HCT116 (cell line): ENCODE measurements at regions not wholly inside any gene's neighbourhood (a gene's known extent, or its start where the extent isn't known, plus 50 kb on each side); places are given as distances from the start of the nearest gene placed in this dataset.

Experiments
- ATAC-seq: fragments of 200-7000 bp; cut with Tn5 transposase; 2 replicates; pipeline ENCODE4 v1.9.1; 2020; ENCODE audit warnings: mild to moderate bottlenecking, moderate library complexity
- BruUV-seq: library from RNA; stranded (reverse); fragments of 400-500 nt; replicated peaks from 2 replicates; lab custom pipeline; 2021; lab: Mats Ljungman, UMichigan
- CTCF ChIA-PET: fragments of 300-600 bp; sonication (Branson Sonifier 250); formaldehyde crosslinking; loops from one replicate; lab custom pipeline; 2021; ENCODE audit warnings: antibody characterized with exemption; lab: Charles Lee
- POLR2A ChIA-PET: fragments of 300-600, 350-600 bp; sonication (Branson Sonifier 250); formaldehyde crosslinking; loops from one replicate; lab custom pipeline; 2021; ENCODE audit warnings: antibody characterized with exemption; lab: Charles Lee
- RAD21 ChIA-PET, 2 experiments: fragments of 300-600 bp; sonication (Branson Sonifier 250); formaldehyde crosslinking; loops; one replicate each; lab custom pipeline; 2023; ENCODE audit warnings: low total read pairs in 2 of 2; ENCODE audit not compliant: uncharacterized antibody in 2 of 2, unreplicated experiment in 2 of 2, low non-redundant PET in 1 of 2; lab: Charles Lee
- DNase-seq: peaks from one replicate; pipeline ENCODE4 v3.0.0-alpha.2; 2010; ENCODE audit warnings: low read depth, low spot score
- H2AFZ ChIP-seq: fragments of 200-600 bp; shearing (Covaris generic), sonication (generic); 2 replicates; pipeline ENCODE4 v1.6.1; 2017; ENCODE audit warnings: low read depth, mixed run types, mixed read lengths, antibody characterized with exemption, low read length; ENCODE audit not compliant: poor library complexity, severe bottlenecking
- H3K27ac ChIP-seq: 2 replicates; pipeline ENCODE4 v1.5.1; 2012; ENCODE audit warnings: low read depth, low read length
- H3K27me3 ChIP-seq: fragments of 200-600 bp; sonication (generic); 2 replicates; pipeline ENCODE4 v1.6.1; 2016; ENCODE audit warnings: mixed run types, low read length, mixed read lengths; ENCODE audit not compliant: insufficient read depth
- H3K36me3 ChIP-seq, 2 experiments: fragments of 200-500 bp in 1 of 2; fragments of 200-600 bp in 1 of 2; sonication (Bioruptor generic) in 1 of 2; sonication (generic) in 1 of 2; 2 replicates each; pipeline versions ENCODE4 v1.5.1 to v1.6.1; 2014 to 2016; ENCODE audit warnings: low read length in 2 of 2, inconsistent platforms in 1 of 2, mixed read lengths in 1 of 2, mixed run types in 1 of 2; ENCODE audit not compliant: insufficient read depth in 2 of 2, control insufficient read depth in 1 of 2
- H3K4me1 ChIP-seq, 2 experiments: fragments of 200-600 bp in 1 of 2; sonication (generic) in 1 of 2; 2 replicates each; pipeline versions ENCODE4 v1.5.1 to v1.6.1; 2012 to 2017; ENCODE audit warnings: low read length in 2 of 2, inconsistent platforms in 1 of 2, mild to moderate bottlenecking in 1 of 2, mixed read lengths in 1 of 2, mixed run types in 1 of 2, moderate library complexity in 1 of 2; ENCODE audit not compliant: insufficient read depth in 2 of 2, control insufficient read depth in 1 of 2
- H3K4me2 ChIP-seq: fragments of 200-600 bp; sonication (generic); 2 replicates; pipeline ENCODE4 v1.6.1; 2017; ENCODE audit warnings: mixed run types, low read length, mixed read lengths
- H3K4me3 ChIP-seq, 2 experiments: fragments of 200-600 bp in 1 of 2; sonication (generic) in 1 of 2; replicated peaks in 1 of 2; 2 replicates each; pipeline ENCODE4 v1.5.1; 2011 to 2016; ENCODE audit warnings: low read length in 2 of 2, control low read depth in 1 of 2, low read depth in 1 of 2, mild to moderate bottlenecking in 1 of 2, mixed read lengths in 1 of 2, mixed run types in 1 of 2
- H3K79me2 ChIP-seq: fragments of 200-600 bp; sonication (generic); 2 replicates; pipeline ENCODE4 v1.6.1; 2017; ENCODE audit warnings: mild to moderate bottlenecking, mixed run types, low read length, moderate library complexity, mixed read lengths; ENCODE audit not compliant: insufficient read depth
- H3K9ac ChIP-seq: fragments of 200-600 bp; sonication (generic); 2 replicates; pipeline ENCODE4 v1.6.1; 2016; ENCODE audit warnings: low read length, mixed read lengths
- H3K9me2 ChIP-seq: fragments of 200-600 bp; sonication (generic), shearing (Covaris generic); 2 replicates; pipeline ENCODE4 v1.6.1; 2017; ENCODE audit warnings: mixed run types, mild to moderate bottlenecking, moderate library complexity; ENCODE audit not compliant: insufficient read depth
- H3K9me3 ChIP-seq, 2 experiments: fragments of 200-500 bp in 1 of 2; fragments of 200-600 bp in 1 of 2; sonication (Bioruptor generic) in 1 of 2; sonication (generic) in 1 of 2; 2 replicates each; pipeline ENCODE4 v1.6.1; 2014 to 2017; ENCODE audit warnings: low read length in 2 of 2, mixed read lengths in 2 of 2, inconsistent platforms in 1 of 2, low read depth in 1 of 2, mild to moderate bottlenecking in 1 of 2, mixed run types in 1 of 2, moderate library complexity in 1 of 2; ENCODE audit not compliant: control insufficient read depth in 1 of 2, insufficient read depth in 1 of 2
- H4K20me1 ChIP-seq: fragments of 200-600 bp; sonication (generic), shearing (Covaris generic); 2 replicates; pipeline ENCODE4 v1.6.1; 2017; ENCODE audit warnings: mixed run types, mild to moderate bottlenecking, moderate library complexity; ENCODE audit not compliant: insufficient read depth
- CBX3 ChIP-seq: IDR thresholded peaks from 2 replicates; pipeline ENCODE4 v1.6.1; 2012; ENCODE audit warnings: low read depth
- CEBPB ChIP-seq: IDR thresholded peaks from 2 replicates; pipeline ENCODE4 v1.6.1; 2012; ENCODE audit warnings: low read depth
- EGR1 ChIP-seq: IDR thresholded peaks from 2 replicates; pipeline ENCODE4 v1.6.1; 2012; ENCODE audit warnings: low read depth
- ELF1 ChIP-seq: IDR thresholded peaks from 2 replicates; pipeline ENCODE4 v1.6.1; 2012; ENCODE audit warnings: low read depth, borderline replicate concordance
- EZH2 ChIP-seq: fragments of 200-600 bp; sonication (generic); IDR thresholded peaks from 2 replicates; pipeline ENCODE4 v1.6.1; 2017; ENCODE audit warnings: antibody characterized with exemption, mixed run types
- EZH2phosphoT487 ChIP-seq: fragments of 200-600 bp; IDR thresholded peaks from 2 replicates; pipeline ENCODE4 v1.6.1; 2018; ENCODE audit warnings: antibody characterized with exemption, borderline replicate concordance
- FOSL1 ChIP-seq: IDR thresholded peaks from 2 replicates; pipeline ENCODE4 v1.6.1; 2012; ENCODE audit warnings: low read depth
- POLR2A ChIP-seq: IDR thresholded peaks from 2 replicates; pipeline ENCODE4 v1.7.0; 2011; ENCODE audit warnings: borderline replicate concordance; ENCODE audit not compliant: insufficient read depth, insufficient read length; ENCODE audit errors: extremely low read depth
- RAD21 ChIP-seq: IDR thresholded peaks from 2 replicates; pipeline ENCODE4 v1.6.1; 2012; ENCODE audit warnings: low read depth, mild to moderate bottlenecking
- SIN3A ChIP-seq: IDR thresholded peaks from 2 replicates; pipeline ENCODE4 v1.6.1; 2012; ENCODE audit warnings: low read depth
- SP1 ChIP-seq: IDR thresholded peaks from 2 replicates; pipeline ENCODE4 v1.6.1; 2012; ENCODE audit warnings: low read depth
- SRF ChIP-seq: IDR thresholded peaks from 2 replicates; pipeline ENCODE4 v1.6.1; 2012; ENCODE audit warnings: low read depth
- TCF7L2 ChIP-seq: IDR thresholded peaks from 2 replicates; pipeline ENCODE4 v1.7.0; 2011; ENCODE audit warnings: borderline replicate concordance, inconsistent platforms; ENCODE audit not compliant: insufficient read depth, insufficient read length; ENCODE audit errors: extremely low read depth
- YY1 ChIP-seq: IDR thresholded peaks from 2 replicates; pipeline ENCODE4 v1.6.1; 2011; ENCODE audit warnings: low read length, low read depth, moderate library complexity, mild to moderate bottlenecking; ENCODE audit not compliant: insufficient replicate concordance; ENCODE audit errors: extremely low read depth
- ZFX ChIP-seq: fragments of 450-650 bp; IDR thresholded peaks from 2 replicates; pipeline ENCODE4 v1.6.1; 2017
- intact Hi-C: fragments of 100-400 bp; cut with micrococcal nuclease; formaldehyde crosslinking; loops from 2 replicates; pipeline ENCODE4 v1.10.0; 2022
- TF ChIP-seq, protein P1 (sequence below): IDR thresholded peaks from 2 replicates; pipeline ENCODE4 v1.6.1; 2012
- TF ChIP-seq, protein P2 (sequence below): IDR thresholded peaks from 2 replicates; pipeline ENCODE4 v1.6.1; 2012; ENCODE audit warnings: low read depth
- TF ChIP-seq, protein P3 (sequence below), 3 experiments: fragments of 200-600 bp in 1 of 3; sonication (generic) in 1 of 3; IDR thresholded peaks in 2 of 3; conservative IDR thresholded peaks in 1 of 3; 2 replicates each; pipeline ENCODE4 v1.5.1; 2012 to 2017; ENCODE audit warnings: low read depth in 2 of 3, low read length in 2 of 3, antibody characterized with exemption in 1 of 3, borderline replicate concordance in 1 of 3, control low read depth in 1 of 3, mild to moderate bottlenecking in 1 of 3, mixed read lengths in 1 of 3, mixed run types in 1 of 3, moderate library complexity in 1 of 3; ENCODE audit not compliant: insufficient read depth in 1 of 3

DNA sequence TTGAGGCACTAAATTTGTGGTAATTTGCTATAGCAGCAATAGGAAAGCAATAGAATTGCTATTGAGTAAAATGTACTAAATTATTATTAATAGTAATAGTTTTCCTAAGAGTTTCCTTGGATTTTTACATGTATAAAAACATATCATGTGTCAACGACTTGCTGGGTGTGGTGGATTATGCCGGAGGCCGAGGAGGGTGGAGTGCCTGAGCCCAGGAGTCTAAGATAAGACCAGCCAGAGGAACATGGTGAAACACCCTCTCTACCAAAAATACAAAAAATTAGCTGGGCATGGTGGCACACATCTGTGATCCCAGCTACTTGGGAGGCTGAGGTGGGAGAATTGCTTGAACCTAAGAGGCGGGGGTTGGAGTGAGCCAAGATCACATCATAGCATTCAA is 749.9 kb downstream of the TBL1XR1 start:
- intact Hi-C loops, result no loop called here
- POLR2A ChIA-PET, result no interaction called here

DNA sequence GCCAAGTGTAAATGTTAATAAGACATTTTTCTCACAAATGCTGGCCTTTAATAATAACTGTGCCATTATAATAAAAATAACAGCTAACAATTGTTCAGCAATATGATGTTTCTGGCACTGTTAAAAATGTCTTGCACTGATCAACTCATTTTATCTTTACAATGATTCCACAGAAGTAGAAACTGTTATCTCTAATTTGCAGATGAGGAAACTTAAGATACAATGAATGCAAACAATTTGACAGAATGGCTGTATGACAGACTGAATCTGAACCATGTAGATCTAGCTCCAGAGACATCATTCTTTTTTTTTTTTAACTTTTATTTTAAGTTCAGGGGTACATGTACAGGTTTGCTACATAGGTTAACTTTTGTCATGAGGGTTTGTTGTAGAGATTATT is 755.0 kb downstream of the TBL1XR1 start:
- Histone ChIP-seq H3K4me2 (no peak overlapping the region), H3K9me3 (no peaks in the 10 kb centered on the region), H3K4me3 (no peak overlapping the region), H2AFZ (no peak overlapping the region), H3K9ac (no peak overlapping the region), H3K27ac (no peak overlapping the region), H3K27me3 (no peaks in the 10 kb centered on the region), H3K79me2 (no peaks in the 10 kb centered on the region), H3K36me3 (no peaks in the 10 kb centered on the region), H3K9me2 (no peaks in the 10 kb centered on the region), H3K4me1 (no peaks in the 10 kb centered on the region), H4K20me1 (no peaks in the 10 kb centered on the region)
- POLR2A ChIA-PET, result no interaction called here
- ATAC-seq (no peak), DNase-seq (no peak)
- no TSS peak for BruUV-seq
- CTCF ChIA-PET, result no interaction called here
- intact Hi-C loops, result no loop called here
- RAD21 ChIA-PET, result no interaction called here
- TF ChIP-seq, protein P1, sequence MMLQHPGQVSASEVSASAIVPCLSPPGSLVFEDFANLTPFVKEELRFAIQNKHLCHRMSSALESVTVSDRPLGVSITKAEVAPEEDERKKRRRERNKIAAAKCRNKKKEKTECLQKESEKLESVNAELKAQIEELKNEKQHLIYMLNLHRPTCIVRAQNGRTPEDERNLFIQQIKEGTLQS, result no peak
- TF ChIP-seq EGR1, result no peak
- TF ChIP-seq EZH2phosphoT487, result no peak
- no peak for TF ChIP-seq YY1
- no peak for TF ChIP-seq TCF7L2
- no peak for TF ChIP-seq FOSL1
- no peak for TF ChIP-seq SIN3A
- TF ChIP-seq POLR2A, result no peak
- no peak for TF ChIP-seq CEBPB
- no peak for TF ChIP-seq SRF
- TF ChIP-seq, protein P2, sequence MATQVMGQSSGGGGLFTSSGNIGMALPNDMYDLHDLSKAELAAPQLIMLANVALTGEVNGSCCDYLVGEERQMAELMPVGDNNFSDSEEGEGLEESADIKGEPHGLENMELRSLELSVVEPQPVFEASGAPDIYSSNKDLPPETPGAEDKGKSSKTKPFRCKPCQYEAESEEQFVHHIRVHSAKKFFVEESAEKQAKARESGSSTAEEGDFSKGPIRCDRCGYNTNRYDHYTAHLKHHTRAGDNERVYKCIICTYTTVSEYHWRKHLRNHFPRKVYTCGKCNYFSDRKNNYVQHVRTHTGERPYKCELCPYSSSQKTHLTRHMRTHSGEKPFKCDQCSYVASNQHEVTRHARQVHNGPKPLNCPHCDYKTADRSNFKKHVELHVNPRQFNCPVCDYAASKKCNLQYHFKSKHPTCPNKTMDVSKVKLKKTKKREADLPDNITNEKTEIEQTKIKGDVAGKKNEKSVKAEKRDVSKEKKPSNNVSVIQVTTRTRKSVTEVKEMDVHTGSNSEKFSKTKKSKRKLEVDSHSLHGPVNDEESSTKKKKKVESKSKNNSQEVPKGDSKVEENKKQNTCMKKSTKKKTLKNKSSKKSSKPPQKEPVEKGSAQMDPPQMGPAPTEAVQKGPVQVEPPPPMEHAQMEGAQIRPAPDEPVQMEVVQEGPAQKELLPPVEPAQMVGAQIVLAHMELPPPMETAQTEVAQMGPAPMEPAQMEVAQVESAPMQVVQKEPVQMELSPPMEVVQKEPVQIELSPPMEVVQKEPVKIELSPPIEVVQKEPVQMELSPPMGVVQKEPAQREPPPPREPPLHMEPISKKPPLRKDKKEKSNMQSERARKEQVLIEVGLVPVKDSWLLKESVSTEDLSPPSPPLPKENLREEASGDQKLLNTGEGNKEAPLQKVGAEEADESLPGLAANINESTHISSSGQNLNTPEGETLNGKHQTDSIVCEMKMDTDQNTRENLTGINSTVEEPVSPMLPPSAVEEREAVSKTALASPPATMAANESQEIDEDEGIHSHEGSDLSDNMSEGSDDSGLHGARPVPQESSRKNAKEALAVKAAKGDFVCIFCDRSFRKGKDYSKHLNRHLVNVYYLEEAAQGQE, result no peak
- TF ChIP-seq ZFX, result no peak
- no peak for TF ChIP-seq SP1
- TF ChIP-seq RAD21, result no peak
- TF ChIP-seq ELF1, result no peak
- no peak for TF ChIP-seq EZH2
- TF ChIP-seq CBX3, result no peak
- TF ChIP-seq, protein P3, sequence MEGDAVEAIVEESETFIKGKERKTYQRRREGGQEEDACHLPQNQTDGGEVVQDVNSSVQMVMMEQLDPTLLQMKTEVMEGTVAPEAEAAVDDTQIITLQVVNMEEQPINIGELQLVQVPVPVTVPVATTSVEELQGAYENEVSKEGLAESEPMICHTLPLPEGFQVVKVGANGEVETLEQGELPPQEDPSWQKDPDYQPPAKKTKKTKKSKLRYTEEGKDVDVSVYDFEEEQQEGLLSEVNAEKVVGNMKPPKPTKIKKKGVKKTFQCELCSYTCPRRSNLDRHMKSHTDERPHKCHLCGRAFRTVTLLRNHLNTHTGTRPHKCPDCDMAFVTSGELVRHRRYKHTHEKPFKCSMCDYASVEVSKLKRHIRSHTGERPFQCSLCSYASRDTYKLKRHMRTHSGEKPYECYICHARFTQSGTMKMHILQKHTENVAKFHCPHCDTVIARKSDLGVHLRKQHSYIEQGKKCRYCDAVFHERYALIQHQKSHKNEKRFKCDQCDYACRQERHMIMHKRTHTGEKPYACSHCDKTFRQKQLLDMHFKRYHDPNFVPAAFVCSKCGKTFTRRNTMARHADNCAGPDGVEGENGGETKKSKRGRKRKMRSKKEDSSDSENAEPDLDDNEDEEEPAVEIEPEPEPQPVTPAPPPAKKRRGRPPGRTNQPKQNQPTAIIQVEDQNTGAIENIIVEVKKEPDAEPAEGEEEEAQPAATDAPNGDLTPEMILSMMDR (IDR thresholded peaks at IDR 0.05 in 2 of 3, conservative IDR thresholded peaks at IDR 0.05 in 1 of 3; ENCODE audit: borderline replicate concordance in 1 of 3, insufficient read depth in 1 of 3, low read depth in 2 of 3, low read length in 2 of 3), result no peak

More for the DNA sequence above, 749.9 kb downstream of the TBL1XR1 start:
- Histone ChIP-seq H3K36me3 (no peaks in the 10 kb centered on the region), H3K4me1 (no peaks in the 10 kb centered on the region), H3K79me2 (no peaks in the 10 kb centered on the region), H3K27ac (no peak overlapping the region), H2AFZ (no peak overlapping the region), H3K4me3 (no peak overlapping the region), H3K9ac (no peak overlapping the region), H3K9me2 (no peaks in the 10 kb centered on the region), H3K27me3 (no peaks in the 10 kb centered on the region), H4K20me1 (no peaks in the 10 kb centered on the region), H3K4me2 (no peak overlapping the region), H3K9me3 (no peaks in the 10 kb centered on the region)
- ATAC-seq (no peak), DNase-seq (no peak)
- no TSS peak for BruUV-seq
- ChIA-PET CTCF (no interaction called here), RAD21 (no interaction called here)
- no peak for TF ChIP-seq POLR2A
